RWPE1 (cell line): ENCODE measurements at regions not wholly inside any gene's neighbourhood (a gene's known extent, or its start where the extent isn't known, plus 50 kb on each side); places are given as distances from the start of the nearest gene placed in this dataset.
"Not testable (repeated sequence)": the region's sequence is repeated elsewhere in the genome, so short reads cannot be mapped to it uniquely, and the experiment has no call there.

ENCODE experiments used
- CTCF ChIA-PET: fragments of 350-600 bp; sonication (Branson Sonifier 250); formaldehyde crosslinking; extraction: SDS; loops from one replicate; lab custom pipeline; 2021; lab: Yijun Ruan, JAX
- POLR2A ChIA-PET: fragments of 400-600 bp; formaldehyde crosslinking; extraction: SDS; loops from one replicate; lab custom pipeline; 2020; ENCODE audit warnings: antibody characterized with exemption; ENCODE audit not compliant: low non-redundant PET; lab: Yijun Ruan, JAX
- DNase-seq: peaks from one replicate; pipeline ENCODE4 v3.0.0; 2012; ENCODE audit warnings: low spot score
- H3K27ac ChIP-seq: fragments of 450-650 bp; 2 replicates; pipeline ENCODE4 v1.5.1; 2017
- CTCF ChIP-seq: fragments of 450-650 bp; conservative IDR thresholded peaks from 2 replicates; pipeline ENCODE4 v1.5.1; 2017; ENCODE audit warnings: low read depth, mild to moderate bottlenecking

- no peak for DNase-seq
- no peak for TF ChIP-seq CTCF
- POLR2A ChIA-PET, result no interaction called here
- CTCF ChIA-PET, result no interaction called here
- H3K27ac ChIP-seq, result no peak overlapping the region
These were observed 227.3 kb upstream of the CENPE start for GRCh38 chr4:103425406-103425805.

DNA sequence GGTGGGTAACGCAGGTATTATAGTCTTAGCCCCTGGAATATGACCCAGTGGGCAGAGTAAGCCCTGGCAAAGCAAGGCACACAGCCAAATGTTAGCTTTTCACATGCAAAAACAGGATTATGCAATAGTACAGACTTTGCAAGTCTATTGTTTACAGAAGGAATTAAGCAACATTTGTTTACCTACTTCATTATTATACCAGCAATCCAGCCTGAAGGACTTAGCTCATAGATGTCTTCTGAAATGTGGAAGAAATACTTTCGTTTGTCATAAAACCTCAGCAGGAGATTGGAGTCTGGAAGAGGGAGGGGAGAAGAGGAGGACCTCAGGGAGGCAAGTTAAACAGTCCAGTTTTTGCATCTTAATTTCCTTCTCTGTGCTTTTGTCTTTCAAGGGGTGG lies 226.7 kb upstream of the CENPE start:
- ChIA-PET POLR2A (no interaction called here), CTCF (no interaction called here)
- H3K27ac ChIP-seq, result no peak overlapping the region
- DNase-seq, result peak; percentile 10
- no peak for TF ChIP-seq CTCF

- H3K27ac ChIP-seq, result no peak overlapping the region
These were observed 225.1 kb upstream of the CENPE start for GRCh38 chr4:103423261-103423660.

GRCh38 chr4:103422467-103423219 lies 224.5 kb upstream of the CENPE start:
- no peak for DNase-seq
- ChIA-PET CTCF (no interaction called here), POLR2A (interaction anchor here (0.6 kb wide), 1 partner anchor 117 kb away, joined by 7 read pairs; no protein-coding TSS in a partner anchor)
- no peak overlapping the region for H3K27ac ChIP-seq
- no peak for TF ChIP-seq CTCF

More at GRCh38 chr4:103423261-103423660, 225.1 kb upstream of the CENPE start:
- no peak for TF ChIP-seq CTCF
- no peak for DNase-seq
- POLR2A ChIA-PET, result interaction anchor here (0.6 kb wide), 1 partner anchor 117 kb away, joined by 7 read pairs; no protein-coding TSS in a partner anchor
- CTCF ChIA-PET, result no interaction called here

GRCh38 chr4:103415801-103416200 lies 217.7 kb upstream of the CENPE start:
- TF ChIP-seq CTCF, result no peak
- POLR2A ChIA-PET, result no interaction called here
- no peak overlapping the region for H3K27ac ChIP-seq
- CTCF ChIA-PET, result no interaction called here
- no peak for DNase-seq

DNA sequence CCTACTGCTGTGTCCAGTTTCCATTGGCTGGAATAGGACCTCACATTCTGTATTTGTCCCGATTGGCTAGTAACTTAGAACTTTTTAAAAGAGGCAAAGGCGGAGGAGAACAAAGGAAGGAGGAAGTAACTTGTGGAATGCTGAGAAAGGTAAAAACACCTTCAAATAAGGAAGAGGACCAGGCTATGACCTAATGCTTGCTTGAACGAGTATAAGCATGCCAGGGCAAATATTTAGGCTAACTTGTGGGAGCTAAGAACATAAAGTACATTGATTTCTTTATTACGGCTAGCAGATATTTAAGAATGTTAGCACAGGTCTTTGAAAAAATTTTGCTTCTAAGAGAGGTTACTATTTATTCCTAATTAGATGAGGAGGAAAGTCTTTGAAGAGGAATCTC lies 214.5 kb upstream of the CENPE start:
- POLR2A ChIA-PET, DNase-seq, H3K27ac ChIP-seq: not testable (repeated sequence)
- CTCF ChIA-PET, result interaction anchor here (0.6 kb wide), 1 partner anchor 984 kb away, joined by 4 read pairs; no protein-coding TSS in a partner anchor

DNA sequence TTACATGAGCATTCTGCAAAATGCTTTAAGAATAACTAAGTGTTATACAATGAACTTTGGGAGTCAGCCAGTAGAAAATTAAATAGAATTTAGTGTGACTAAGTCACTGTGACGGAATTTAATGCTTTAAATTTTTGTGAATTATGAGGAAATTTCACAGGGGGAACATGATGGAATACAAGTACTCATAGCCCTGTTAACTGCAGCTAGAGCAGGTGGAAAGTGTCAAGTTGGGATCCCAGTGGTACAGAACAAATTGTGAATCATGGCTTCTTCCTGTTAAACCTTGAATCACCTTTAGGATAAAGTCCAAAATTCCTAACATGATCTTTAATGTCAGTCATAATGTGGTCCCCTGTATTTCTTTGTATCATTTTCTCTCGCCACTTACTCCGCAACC lies 212.2 kb upstream of the CENPE start:
- H3K27ac ChIP-seq, result no peak overlapping the region
- no peak for DNase-seq
- ChIA-PET POLR2A (no interaction called here), CTCF (interaction anchor here (0.8 kb wide), 1 partner anchor 10 kb away, joined by 3 read pairs; no protein-coding TSS in a partner anchor)
- TF ChIP-seq CTCF, result no peak
